Osteocyte (in vitro differentiated cells): ENCODE measurements at regions not wholly inside any gene's neighbourhood (a gene's known extent, or its start where the extent isn't known, plus 50 kb on each side); places are given as distances from the start of the nearest gene placed in this dataset.

ENCODE experiments used
- DNase-seq: peaks from one replicate; pipeline ENCODE4 v3.0.0; 2021; ENCODE audit warnings: mixed read lengths; ENCODE audit not compliant: unreplicated experiment; ENCODE audit errors: extremely low spot score
- H3K27ac Mint-ChIP-seq: one replicate; pipeline ENCODE4 v1.8.0; 2021; ENCODE audit warnings: mild to moderate bottlenecking, mixed read lengths; ENCODE audit not compliant: unreplicated experiment
- H3K27me3 Mint-ChIP-seq: one replicate; pipeline ENCODE4 v1.8.0; 2021; ENCODE audit warnings: mixed read lengths; ENCODE audit not compliant: unreplicated experiment
- H3K36me3 Mint-ChIP-seq: one replicate; pipeline ENCODE4 v1.8.0; 2021; ENCODE audit warnings: mixed read lengths; ENCODE audit not compliant: unreplicated experiment
- H3K4me1 Mint-ChIP-seq: one replicate; pipeline ENCODE4 v1.8.0; 2021; ENCODE audit warnings: mixed read lengths; ENCODE audit not compliant: unreplicated experiment
- H3K4me3 Mint-ChIP-seq: one replicate; pipeline ENCODE4 v1.8.0; 2021; ENCODE audit warnings: mild to moderate bottlenecking, moderate library complexity, mixed read lengths; ENCODE audit not compliant: unreplicated experiment
- H3K9me3 Mint-ChIP-seq: one replicate; pipeline ENCODE4 v1.8.0; 2021; ENCODE audit warnings: mixed read lengths; ENCODE audit not compliant: unreplicated experiment
- TF ChIP-seq, protein P1 (sequence below): fragments of 200-600 bp; sonication (generic); IDR thresholded peaks from 2 replicates; pipeline ENCODE4 v1.5.0; 2021; ENCODE audit warnings: antibody characterized with exemption, mild to moderate bottlenecking, moderate library complexity

DNA sequence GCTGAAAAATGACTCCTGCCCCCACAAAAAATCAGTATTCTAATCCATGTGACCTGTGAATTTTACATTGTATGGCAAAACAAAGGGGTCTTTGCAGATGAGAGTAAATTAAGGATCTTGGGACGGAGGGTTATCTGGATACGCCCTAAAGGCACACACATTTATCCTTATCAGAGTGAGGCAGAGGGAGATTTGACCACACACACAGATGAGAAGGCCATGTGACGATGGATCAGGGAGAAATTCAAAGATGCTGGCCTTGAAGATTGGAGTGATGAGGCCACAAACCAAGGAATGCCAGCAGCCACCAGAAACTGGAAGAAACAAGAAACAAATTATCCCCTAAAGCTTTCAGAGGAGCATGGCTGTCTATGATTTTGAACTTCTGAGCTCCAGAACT, 288.5 kb downstream of the XXYLT1 start:
- Mint-ChIP-seq H3K9me3 (peaks cover 8% of the 10 kb centered on the region), H3K4me1 (no peaks in the 10 kb centered on the region), H3K4me3 (no peak overlapping the region), H3K27ac (no peak overlapping the region), H3K27me3 (peaks cover 30% of the 10 kb centered on the region), H3K36me3 (peaks cover 4% of the 10 kb centered on the region)
- DNase-seq: no peak
- TF ChIP-seq, protein P1, sequence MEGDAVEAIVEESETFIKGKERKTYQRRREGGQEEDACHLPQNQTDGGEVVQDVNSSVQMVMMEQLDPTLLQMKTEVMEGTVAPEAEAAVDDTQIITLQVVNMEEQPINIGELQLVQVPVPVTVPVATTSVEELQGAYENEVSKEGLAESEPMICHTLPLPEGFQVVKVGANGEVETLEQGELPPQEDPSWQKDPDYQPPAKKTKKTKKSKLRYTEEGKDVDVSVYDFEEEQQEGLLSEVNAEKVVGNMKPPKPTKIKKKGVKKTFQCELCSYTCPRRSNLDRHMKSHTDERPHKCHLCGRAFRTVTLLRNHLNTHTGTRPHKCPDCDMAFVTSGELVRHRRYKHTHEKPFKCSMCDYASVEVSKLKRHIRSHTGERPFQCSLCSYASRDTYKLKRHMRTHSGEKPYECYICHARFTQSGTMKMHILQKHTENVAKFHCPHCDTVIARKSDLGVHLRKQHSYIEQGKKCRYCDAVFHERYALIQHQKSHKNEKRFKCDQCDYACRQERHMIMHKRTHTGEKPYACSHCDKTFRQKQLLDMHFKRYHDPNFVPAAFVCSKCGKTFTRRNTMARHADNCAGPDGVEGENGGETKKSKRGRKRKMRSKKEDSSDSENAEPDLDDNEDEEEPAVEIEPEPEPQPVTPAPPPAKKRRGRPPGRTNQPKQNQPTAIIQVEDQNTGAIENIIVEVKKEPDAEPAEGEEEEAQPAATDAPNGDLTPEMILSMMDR: no peak

DNA sequence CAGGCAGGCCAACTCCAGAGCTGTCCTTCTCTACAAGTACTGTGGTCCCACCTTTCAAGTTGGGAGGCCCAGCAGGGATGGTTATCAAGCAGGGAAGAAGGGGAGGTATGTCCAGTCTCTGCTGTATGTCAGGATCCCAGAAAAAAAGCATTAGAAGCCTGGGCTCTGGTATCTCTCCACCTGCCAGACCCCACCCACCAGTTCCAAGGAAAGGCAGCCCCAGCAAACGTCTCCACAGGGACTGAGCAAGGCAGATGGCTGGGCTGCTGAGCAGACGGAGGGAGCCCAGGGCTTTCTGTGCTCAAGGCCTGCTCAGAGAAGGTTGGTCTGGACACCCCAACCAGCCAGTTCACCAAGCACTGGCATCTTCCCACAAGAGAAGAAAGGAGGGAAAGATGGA, 287.8 kb downstream of the XXYLT1 start:
- no peak overlapping the region for H3K27ac Mint-ChIP-seq
- DNase-seq: peak; percentile 75
- H3K36me3 Mint-ChIP-seq: peaks cover 4% of the 10 kb centered on the region
- no peaks in the 10 kb centered on the region for H3K4me1 Mint-ChIP-seq
- peaks cover 30% of the 10 kb centered on the region for H3K27me3 Mint-ChIP-seq
- TF ChIP-seq, protein P1: no peak
- H3K9me3 Mint-ChIP-seq: peaks cover 8% of the 10 kb centered on the region
- no peak overlapping the region for H3K4me3 Mint-ChIP-seq

DNA sequence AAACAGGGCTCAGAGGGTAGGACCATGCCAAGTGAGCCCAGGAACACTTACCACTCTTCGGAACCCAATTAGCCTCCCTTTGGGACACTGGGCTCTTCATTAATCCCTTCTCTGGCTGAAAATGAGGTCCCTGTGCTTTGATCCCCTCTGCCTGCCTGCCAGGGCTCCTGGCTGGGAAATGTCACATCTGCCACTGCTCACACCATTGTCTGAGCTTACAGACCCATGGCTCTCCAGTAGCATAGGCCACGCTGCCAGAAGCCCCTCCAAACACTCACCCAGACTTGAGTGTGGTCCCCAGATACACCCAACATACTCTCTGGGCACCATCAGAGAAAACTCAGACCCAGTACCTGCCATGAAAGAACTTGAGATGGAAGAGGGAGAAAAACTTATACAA, 287.3 kb downstream of the XXYLT1 start:
- TF ChIP-seq, protein P1: no peak
- Mint-ChIP-seq H3K4me3 (no peak overlapping the region), H3K36me3 (peaks cover 4% of the 10 kb centered on the region), H3K27me3 (peaks cover 30% of the 10 kb centered on the region), H3K9me3 (peaks cover 8% of the 10 kb centered on the region), H3K4me1 (no peaks in the 10 kb centered on the region), H3K27ac (no peak overlapping the region)
- peak; percentile 54 for DNase-seq

DNA sequence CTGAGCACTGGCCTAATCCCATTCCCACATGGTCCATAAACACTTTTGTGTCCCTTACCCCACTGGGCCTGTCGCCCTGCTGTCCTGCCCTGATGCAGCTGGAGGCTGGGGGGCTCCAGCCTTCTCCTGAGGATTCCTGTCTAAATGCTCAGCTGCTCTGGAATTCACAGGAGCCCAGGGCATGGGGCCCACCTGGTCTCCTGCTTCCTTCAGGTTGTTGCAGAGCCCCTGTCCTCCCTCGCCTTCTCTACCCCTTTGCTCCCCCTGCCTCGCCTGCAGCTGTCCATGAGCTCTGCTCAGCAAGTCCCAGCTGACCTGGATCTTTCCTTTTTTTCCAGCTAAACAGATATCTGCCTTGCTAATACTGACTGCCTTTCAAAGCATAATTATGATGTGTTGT, 286.9 kb downstream of the XXYLT1 start:
- no peak overlapping the region for H3K4me3 Mint-ChIP-seq
- H3K4me1 Mint-ChIP-seq: no peaks in the 10 kb centered on the region
- peaks cover 8% of the 10 kb centered on the region for H3K9me3 Mint-ChIP-seq
- H3K27me3 Mint-ChIP-seq: peaks cover 32% of the 10 kb centered on the region
- H3K27ac Mint-ChIP-seq: no peak overlapping the region
- peak; percentile 62 for DNase-seq
- peaks cover 4% of the 10 kb centered on the region for H3K36me3 Mint-ChIP-seq
- TF ChIP-seq, protein P1: no peak

DNA sequence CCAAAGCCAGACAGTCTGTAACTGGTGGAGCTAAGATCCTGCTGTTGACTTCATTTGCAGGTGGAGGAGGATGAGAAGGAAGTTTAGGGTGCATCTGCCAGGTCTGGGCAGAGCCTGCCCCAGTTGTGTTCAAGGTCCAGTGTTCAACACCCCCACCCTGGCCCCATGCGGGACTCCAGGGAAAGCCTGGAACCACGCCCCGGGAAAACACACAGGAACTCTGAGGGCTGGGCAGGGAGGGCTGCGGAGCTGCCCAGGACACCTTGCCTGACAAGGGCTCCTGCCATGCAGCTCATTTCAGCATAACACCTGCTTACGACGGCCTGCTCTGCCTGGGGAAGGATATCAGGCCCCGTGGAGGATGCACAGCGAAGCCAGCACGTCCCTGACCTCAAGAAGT, 286.3 kb downstream of the XXYLT1 start:
- H3K4me3 Mint-ChIP-seq: no peak overlapping the region
- H3K27ac Mint-ChIP-seq: no peak overlapping the region
- TF ChIP-seq, protein P1: no peak
- peaks cover 32% of the 10 kb centered on the region for H3K27me3 Mint-ChIP-seq
- no peaks in the 10 kb centered on the region for H3K4me1 Mint-ChIP-seq
- peaks cover 4% of the 10 kb centered on the region for H3K36me3 Mint-ChIP-seq
- peaks cover 8% of the 10 kb centered on the region for H3K9me3 Mint-ChIP-seq
- DNase-seq: peak; percentile 78
